ENCODE measurements at regions not wholly inside any gene's neighbourhood (a gene's known extent, or its start where the extent isn't known, plus 50 kb on each side); places are given as distances from the start of the nearest gene placed in this dataset.
"Not testable (repeated sequence)": the region's sequence is repeated elsewhere in the genome, so short reads cannot be mapped to it uniquely, and the experiment has no call there.

GRCh38 chr11:67774175-67774574, 99.8 kb upstream of the ALDH3B2 start:
- not testable (repeated sequence) for H3K9ac ChIP-seq (ENCODE audit: low read length); H3K27me3 ChIP-seq (ENCODE audit: control insufficient read depth, insufficient read depth, low read length); H3K36me3 ChIP-seq (ENCODE audit: control insufficient read depth, insufficient read depth, low read length); H3K4me1 ChIP-seq (ENCODE audit: control insufficient read depth, insufficient read depth, low read length); H3K4me3 ChIP-seq (ENCODE audit: low read length); H3K27ac ChIP-seq (ENCODE audit: low read depth, low read length)

- not testable (repeated sequence) for H3K4me1 ChIP-seq (ENCODE audit: control insufficient read depth, insufficient read depth, low read length); H3K36me3 ChIP-seq (ENCODE audit: control insufficient read depth, insufficient read depth, low read length); H3K27me3 ChIP-seq (ENCODE audit: control insufficient read depth, insufficient read depth, low read length); H3K9ac ChIP-seq (ENCODE audit: low read length); H3K27ac ChIP-seq (ENCODE audit: low read depth, low read length); H3K4me3 ChIP-seq (ENCODE audit: low read length)
Observed at GRCh38 chr11:67768001-67768730, 93.7 kb upstream of the ALDH3B2 start.

GRCh38 chr11:67761211-67761610, 86.8 kb upstream of the ALDH3B2 start:
- H3K27ac ChIP-seq (ENCODE audit: low read depth, low read length); H3K27me3 ChIP-seq (ENCODE audit: control insufficient read depth, insufficient read depth, low read length); H3K4me3 ChIP-seq (ENCODE audit: low read length); H3K9ac ChIP-seq (ENCODE audit: low read length); H3K4me1 ChIP-seq (ENCODE audit: control insufficient read depth, insufficient read depth, low read length); H3K36me3 ChIP-seq (ENCODE audit: control insufficient read depth, insufficient read depth, low read length): not testable (repeated sequence)

- H3K4me3 ChIP-seq (ENCODE audit: low read length): not testable (repeated sequence)
Observed at GRCh38 chr11:67759321-67759720, 84.9 kb upstream of the ALDH3B2 start.

GRCh38 chr11:67758467-67758866, 84.0 kb upstream of the ALDH3B2 start:
- H3K27me3 ChIP-seq (ENCODE audit: control insufficient read depth, insufficient read depth, low read length); H3K36me3 ChIP-seq (ENCODE audit: control insufficient read depth, insufficient read depth, low read length); H3K9ac ChIP-seq (ENCODE audit: low read length); H3K27ac ChIP-seq (ENCODE audit: low read depth, low read length); H3K4me1 ChIP-seq (ENCODE audit: control insufficient read depth, insufficient read depth, low read length); H3K4me3 ChIP-seq (ENCODE audit: low read length): not testable (repeated sequence)

More at GRCh38 chr11:67759321-67759720, 84.9 kb upstream of the ALDH3B2 start:
- H3K4me1 ChIP-seq (ENCODE audit: control insufficient read depth, insufficient read depth, low read length); H3K9ac ChIP-seq (ENCODE audit: low read length); H3K36me3 ChIP-seq (ENCODE audit: control insufficient read depth, insufficient read depth, low read length); H3K27ac ChIP-seq (ENCODE audit: low read depth, low read length); H3K27me3 ChIP-seq (ENCODE audit: control insufficient read depth, insufficient read depth, low read length): not testable (repeated sequence)

- not testable (repeated sequence) for H3K27ac ChIP-seq (ENCODE audit: low read depth, low read length); H3K36me3 ChIP-seq (ENCODE audit: control insufficient read depth, insufficient read depth, low read length); H3K27me3 ChIP-seq (ENCODE audit: control insufficient read depth, insufficient read depth, low read length); H3K4me1 ChIP-seq (ENCODE audit: control insufficient read depth, insufficient read depth, low read length); H3K4me3 ChIP-seq (ENCODE audit: low read length); H3K9ac ChIP-seq (ENCODE audit: low read length)
Observed at GRCh38 chr11:67758009-67758408, 83.6 kb upstream of the ALDH3B2 start.

- not testable (repeated sequence) for H3K27me3 ChIP-seq (ENCODE audit: control insufficient read depth, insufficient read depth, low read length); H3K36me3 ChIP-seq (ENCODE audit: control insufficient read depth, insufficient read depth, low read length); H3K4me1 ChIP-seq (ENCODE audit: control insufficient read depth, insufficient read depth, low read length); H3K4me3 ChIP-seq (ENCODE audit: low read length); H3K9ac ChIP-seq (ENCODE audit: low read length); H3K27ac ChIP-seq (ENCODE audit: low read depth, low read length)
Observed at GRCh38 chr11:67753820-67754219, 79.4 kb upstream of the ALDH3B2 start.

- H3K4me1 ChIP-seq (ENCODE audit: control insufficient read depth, insufficient read depth, low read length): no peaks in the 10 kb centered on the region
- no peaks in the 10 kb centered on the region for H3K36me3 ChIP-seq (ENCODE audit: control insufficient read depth, insufficient read depth, low read length)
- H3K9ac ChIP-seq (ENCODE audit: low read length): no peak overlapping the region
- no peak overlapping the region for H3K27ac ChIP-seq (ENCODE audit: low read depth, low read length)
- no peak overlapping the region for H3K4me3 ChIP-seq (ENCODE audit: low read length)
- no peaks in the 10 kb centered on the region for H3K27me3 ChIP-seq (ENCODE audit: control insufficient read depth, insufficient read depth, low read length)
Observed at GRCh38 chr11:67745181-67745726, 70.8 kb upstream of the ALDH3B2 start.

GRCh38 chr11:67744231-67744630, 69.8 kb upstream of the ALDH3B2 start:
- H3K4me3 ChIP-seq (ENCODE audit: low read length); H3K36me3 ChIP-seq (ENCODE audit: control insufficient read depth, insufficient read depth, low read length); H3K9ac ChIP-seq (ENCODE audit: low read length); H3K27ac ChIP-seq (ENCODE audit: low read depth, low read length); H3K27me3 ChIP-seq (ENCODE audit: control insufficient read depth, insufficient read depth, low read length); H3K4me1 ChIP-seq (ENCODE audit: control insufficient read depth, insufficient read depth, low read length): not testable (repeated sequence)

- not testable (repeated sequence) for H3K36me3 ChIP-seq (ENCODE audit: control insufficient read depth, insufficient read depth, low read length); H3K4me3 ChIP-seq (ENCODE audit: low read length); H3K27ac ChIP-seq (ENCODE audit: low read depth, low read length); H3K27me3 ChIP-seq (ENCODE audit: control insufficient read depth, insufficient read depth, low read length); H3K9ac ChIP-seq (ENCODE audit: low read length); H3K4me1 ChIP-seq (ENCODE audit: control insufficient read depth, insufficient read depth, low read length)
Observed at GRCh38 chr11:67738231-67738630, 63.8 kb upstream of the ALDH3B2 start.

- not testable (repeated sequence) for H3K9ac ChIP-seq (ENCODE audit: low read length); H3K27ac ChIP-seq (ENCODE audit: low read depth, low read length); H3K4me1 ChIP-seq (ENCODE audit: control insufficient read depth, insufficient read depth, low read length); H3K27me3 ChIP-seq (ENCODE audit: control insufficient read depth, insufficient read depth, low read length); H3K36me3 ChIP-seq (ENCODE audit: control insufficient read depth, insufficient read depth, low read length); H3K4me3 ChIP-seq (ENCODE audit: low read length)
Observed at GRCh38 chr11:67737562-67738080, 63.2 kb upstream of the ALDH3B2 start.

- peak overlapping the region; percentile 19 for H3K4me3 ChIP-seq (ENCODE audit: low read length)
- no peaks in the 10 kb centered on the region for H3K27me3 ChIP-seq (ENCODE audit: control insufficient read depth, insufficient read depth, low read length)
- H3K9ac ChIP-seq (ENCODE audit: low read length): no peak overlapping the region
- H3K36me3 ChIP-seq (ENCODE audit: control insufficient read depth, insufficient read depth, low read length): no peaks in the 10 kb centered on the region
- no peaks in the 10 kb centered on the region for H3K4me1 ChIP-seq (ENCODE audit: control insufficient read depth, insufficient read depth, low read length)
- H3K27ac ChIP-seq (ENCODE audit: low read depth, low read length): no peak overlapping the region
Observed at GRCh38 chr11:67732045-67732787, 57.8 kb upstream of the ALDH3B2 start.
